Suprapubic skin (tissue), 3 donors: ENCODE measurements at regions not wholly inside any gene's neighbourhood (a gene's known extent, or its start where the extent isn't known, plus 50 kb on each side); places are given as distances from the start of the nearest gene placed in this dataset.

Source experiments
- EP300 ChIP-seq: sonication (generic); formaldehyde crosslinking; IDR thresholded peaks from one replicate; pipeline ENCODE4 v1.6.1; 2017; ENCODE audit warnings: antibody characterized with exemption
- POLR2A ChIP-seq, 2 donors: fragments of 450-650 bp; IDR thresholded peaks; one replicate each; pipeline ENCODE4 v1.6.1; 2017; ENCODE audit warnings: antibody characterized with exemption in 2 of 2, mild to moderate bottlenecking in 2 of 2, moderate library complexity in 2 of 2
- TF ChIP-seq, protein P1 (sequence below), 2 donors: fragments of 200-600 bp in 1 of 2; fragments of 450-650 bp in 1 of 2; sonication (generic) in 1 of 2; IDR thresholded peaks; one replicate each; pipeline ENCODE4 v1.5.1; 2016 to 2019; ENCODE audit warnings: antibody characterized with exemption in 2 of 2, mild to moderate bottlenecking in 1 of 2, moderate library complexity in 1 of 2

DNA sequence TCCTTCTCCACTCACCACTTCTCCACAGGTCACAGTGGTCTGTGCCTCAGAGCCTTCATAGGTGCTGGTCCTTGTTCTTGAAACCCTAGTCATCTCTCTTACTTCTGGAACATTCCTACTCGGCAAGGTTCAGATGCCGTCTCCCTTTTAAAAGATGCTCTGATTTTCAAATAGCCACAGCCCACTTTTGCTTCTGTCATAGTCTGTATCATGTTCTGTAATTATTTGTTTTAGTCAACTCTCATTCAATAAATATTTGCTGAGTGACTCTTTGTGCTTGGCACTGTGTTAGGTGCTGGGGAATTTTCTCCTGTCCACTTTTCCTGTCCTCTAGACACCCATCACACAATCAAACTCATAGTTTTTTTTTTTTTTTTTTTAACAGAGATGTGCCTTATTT is 181.3 kb upstream of the IL12B start:
- TF ChIP-seq, protein P1, sequence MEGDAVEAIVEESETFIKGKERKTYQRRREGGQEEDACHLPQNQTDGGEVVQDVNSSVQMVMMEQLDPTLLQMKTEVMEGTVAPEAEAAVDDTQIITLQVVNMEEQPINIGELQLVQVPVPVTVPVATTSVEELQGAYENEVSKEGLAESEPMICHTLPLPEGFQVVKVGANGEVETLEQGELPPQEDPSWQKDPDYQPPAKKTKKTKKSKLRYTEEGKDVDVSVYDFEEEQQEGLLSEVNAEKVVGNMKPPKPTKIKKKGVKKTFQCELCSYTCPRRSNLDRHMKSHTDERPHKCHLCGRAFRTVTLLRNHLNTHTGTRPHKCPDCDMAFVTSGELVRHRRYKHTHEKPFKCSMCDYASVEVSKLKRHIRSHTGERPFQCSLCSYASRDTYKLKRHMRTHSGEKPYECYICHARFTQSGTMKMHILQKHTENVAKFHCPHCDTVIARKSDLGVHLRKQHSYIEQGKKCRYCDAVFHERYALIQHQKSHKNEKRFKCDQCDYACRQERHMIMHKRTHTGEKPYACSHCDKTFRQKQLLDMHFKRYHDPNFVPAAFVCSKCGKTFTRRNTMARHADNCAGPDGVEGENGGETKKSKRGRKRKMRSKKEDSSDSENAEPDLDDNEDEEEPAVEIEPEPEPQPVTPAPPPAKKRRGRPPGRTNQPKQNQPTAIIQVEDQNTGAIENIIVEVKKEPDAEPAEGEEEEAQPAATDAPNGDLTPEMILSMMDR (IDR thresholded peaks at IDR 0.05) = no peak
- TF ChIP-seq EP300 (no peak), POLR2A (IDR thresholded peaks at IDR 0.05) (no peak)
